OCI-LY1 (cell line): ENCODE measurements at regions not wholly inside any gene's neighbourhood (a gene's known extent, or its start where the extent isn't known, plus 50 kb on each side); places are given as distances from the start of the nearest gene placed in this dataset.

Experiments used
- EZH2 ChIP-seq: fragments of 200-600 bp; sonication (generic), shearing (Covaris generic); IDR thresholded peaks from 2 replicates; pipeline ENCODE4 v1.8.0; 2017; ENCODE audit warnings: borderline replicate concordance, mixed run types, mild to moderate bottlenecking, antibody characterized with exemption, low read length, moderate library complexity, mixed read lengths
- TF ChIP-seq, protein P1 (sequence below): fragments of 200-600 bp; sonication (generic), shearing (Covaris generic); IDR thresholded peaks from 2 replicates; pipeline ENCODE4 v1.5.1; 2017; ENCODE audit warnings: mild to moderate bottlenecking, antibody characterized with exemption, low read length, moderate library complexity, mixed read lengths

- TF ChIP-seq, protein P1, sequence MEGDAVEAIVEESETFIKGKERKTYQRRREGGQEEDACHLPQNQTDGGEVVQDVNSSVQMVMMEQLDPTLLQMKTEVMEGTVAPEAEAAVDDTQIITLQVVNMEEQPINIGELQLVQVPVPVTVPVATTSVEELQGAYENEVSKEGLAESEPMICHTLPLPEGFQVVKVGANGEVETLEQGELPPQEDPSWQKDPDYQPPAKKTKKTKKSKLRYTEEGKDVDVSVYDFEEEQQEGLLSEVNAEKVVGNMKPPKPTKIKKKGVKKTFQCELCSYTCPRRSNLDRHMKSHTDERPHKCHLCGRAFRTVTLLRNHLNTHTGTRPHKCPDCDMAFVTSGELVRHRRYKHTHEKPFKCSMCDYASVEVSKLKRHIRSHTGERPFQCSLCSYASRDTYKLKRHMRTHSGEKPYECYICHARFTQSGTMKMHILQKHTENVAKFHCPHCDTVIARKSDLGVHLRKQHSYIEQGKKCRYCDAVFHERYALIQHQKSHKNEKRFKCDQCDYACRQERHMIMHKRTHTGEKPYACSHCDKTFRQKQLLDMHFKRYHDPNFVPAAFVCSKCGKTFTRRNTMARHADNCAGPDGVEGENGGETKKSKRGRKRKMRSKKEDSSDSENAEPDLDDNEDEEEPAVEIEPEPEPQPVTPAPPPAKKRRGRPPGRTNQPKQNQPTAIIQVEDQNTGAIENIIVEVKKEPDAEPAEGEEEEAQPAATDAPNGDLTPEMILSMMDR: no peak
- TF ChIP-seq EZH2: no peak
Observed at GRCh38 chr9:73038613-73039012, 85.8 kb upstream of the ALDH1A1 start.
